ENCODE measurements at regions not wholly inside any gene's neighbourhood (a gene's known extent, or its start where the extent isn't known, plus 50 kb on each side); places are given as distances from the start of the nearest gene placed in this dataset.

DNA sequence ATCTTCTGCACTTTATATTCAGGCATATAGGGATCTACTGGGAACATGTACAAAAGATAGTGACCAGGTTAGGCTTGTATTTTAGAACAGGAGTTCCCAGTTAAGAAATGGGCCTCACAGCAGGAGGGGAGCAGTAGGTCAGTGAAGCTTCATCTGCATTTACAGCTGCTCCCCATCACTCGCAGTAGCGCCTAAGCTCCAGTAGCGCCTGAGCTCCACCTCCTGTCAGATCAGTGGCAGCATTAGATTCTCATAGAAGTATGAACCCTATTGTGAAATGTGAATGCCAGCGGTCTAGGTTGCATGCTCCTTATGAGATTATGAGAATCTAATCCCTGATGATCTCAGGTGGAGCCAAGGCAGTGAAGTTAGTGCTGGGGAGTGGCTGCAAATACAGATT lies 224.4 kb upstream of the CYRIA start:
- TF ChIP-seq, protein P1, sequence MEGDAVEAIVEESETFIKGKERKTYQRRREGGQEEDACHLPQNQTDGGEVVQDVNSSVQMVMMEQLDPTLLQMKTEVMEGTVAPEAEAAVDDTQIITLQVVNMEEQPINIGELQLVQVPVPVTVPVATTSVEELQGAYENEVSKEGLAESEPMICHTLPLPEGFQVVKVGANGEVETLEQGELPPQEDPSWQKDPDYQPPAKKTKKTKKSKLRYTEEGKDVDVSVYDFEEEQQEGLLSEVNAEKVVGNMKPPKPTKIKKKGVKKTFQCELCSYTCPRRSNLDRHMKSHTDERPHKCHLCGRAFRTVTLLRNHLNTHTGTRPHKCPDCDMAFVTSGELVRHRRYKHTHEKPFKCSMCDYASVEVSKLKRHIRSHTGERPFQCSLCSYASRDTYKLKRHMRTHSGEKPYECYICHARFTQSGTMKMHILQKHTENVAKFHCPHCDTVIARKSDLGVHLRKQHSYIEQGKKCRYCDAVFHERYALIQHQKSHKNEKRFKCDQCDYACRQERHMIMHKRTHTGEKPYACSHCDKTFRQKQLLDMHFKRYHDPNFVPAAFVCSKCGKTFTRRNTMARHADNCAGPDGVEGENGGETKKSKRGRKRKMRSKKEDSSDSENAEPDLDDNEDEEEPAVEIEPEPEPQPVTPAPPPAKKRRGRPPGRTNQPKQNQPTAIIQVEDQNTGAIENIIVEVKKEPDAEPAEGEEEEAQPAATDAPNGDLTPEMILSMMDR (IDR thresholded peaks at IDR 0.05), result no peak
- no peak for TF ChIP-seq POLR2A (IDR thresholded peaks at IDR 0.05)

Measured in esophagus squamous epithelium (tissue), 4 donors.